Fibroblast of the aortic adventitia (primary cell): ENCODE measurements at regions not wholly inside any gene's neighbourhood (a gene's known extent, or its start where the extent isn't known, plus 50 kb on each side); places are given as distances from the start of the nearest gene placed in this dataset.
A peak's percentile ranks its signal among the peaks of the same experiment; 100 is the strongest.
"Not testable (repeated sequence)": the region's sequence is repeated elsewhere in the genome, so short reads cannot be mapped to it uniquely, and the experiment has no call there.

ENCODE experiments used
- DNase-seq: peaks from one replicate; pipeline ENCODE4 v3.0.0-alpha.2; 2010; ENCODE audit warnings: low read depth
- H3K4me3 ChIP-seq: 2 replicates; pipeline ENCODE4 v1.5.1; 2011; ENCODE audit warnings: low read depth, mild to moderate bottlenecking, control low read depth, low read length, moderate library complexity
- TF ChIP-seq, protein P1 (sequence below): IDR thresholded peaks from 2 replicates; pipeline ENCODE4 v1.5.1; 2011; ENCODE audit warnings: mild to moderate bottlenecking, low read length, control low read depth, inconsistent platforms; ENCODE audit not compliant: insufficient read depth

DNA sequence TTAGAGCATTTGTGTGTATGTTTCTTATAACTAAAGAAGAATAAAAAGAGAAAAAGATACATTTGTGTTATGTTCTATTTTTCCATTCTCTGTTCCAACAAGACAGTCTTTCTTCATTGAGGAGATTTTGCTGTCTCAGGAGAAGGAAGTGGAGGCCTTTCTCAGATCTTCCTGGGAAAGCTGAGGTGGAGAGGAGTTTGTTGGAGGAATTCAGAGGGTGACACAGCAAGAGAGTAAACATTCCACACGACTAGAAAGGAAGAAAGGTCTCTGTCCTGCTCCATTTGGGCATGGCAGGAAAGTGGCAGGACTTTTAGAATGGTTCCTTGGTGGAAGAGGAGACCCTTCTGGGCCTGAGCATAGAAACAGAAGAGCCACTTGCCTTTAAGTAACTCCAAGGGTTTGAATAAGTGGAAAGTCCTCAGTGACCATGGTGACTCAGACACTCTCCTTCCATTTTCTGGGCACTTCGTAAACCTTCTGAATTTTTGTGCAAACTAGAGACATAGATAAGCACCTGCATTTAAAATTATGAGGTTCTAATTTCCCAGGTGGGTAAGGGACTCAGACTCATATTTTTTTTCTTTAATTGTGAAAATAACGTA, 52.3 kb upstream of the COL5A2 start:
- DNase-seq, result no peak
- TF ChIP-seq, protein P1, sequence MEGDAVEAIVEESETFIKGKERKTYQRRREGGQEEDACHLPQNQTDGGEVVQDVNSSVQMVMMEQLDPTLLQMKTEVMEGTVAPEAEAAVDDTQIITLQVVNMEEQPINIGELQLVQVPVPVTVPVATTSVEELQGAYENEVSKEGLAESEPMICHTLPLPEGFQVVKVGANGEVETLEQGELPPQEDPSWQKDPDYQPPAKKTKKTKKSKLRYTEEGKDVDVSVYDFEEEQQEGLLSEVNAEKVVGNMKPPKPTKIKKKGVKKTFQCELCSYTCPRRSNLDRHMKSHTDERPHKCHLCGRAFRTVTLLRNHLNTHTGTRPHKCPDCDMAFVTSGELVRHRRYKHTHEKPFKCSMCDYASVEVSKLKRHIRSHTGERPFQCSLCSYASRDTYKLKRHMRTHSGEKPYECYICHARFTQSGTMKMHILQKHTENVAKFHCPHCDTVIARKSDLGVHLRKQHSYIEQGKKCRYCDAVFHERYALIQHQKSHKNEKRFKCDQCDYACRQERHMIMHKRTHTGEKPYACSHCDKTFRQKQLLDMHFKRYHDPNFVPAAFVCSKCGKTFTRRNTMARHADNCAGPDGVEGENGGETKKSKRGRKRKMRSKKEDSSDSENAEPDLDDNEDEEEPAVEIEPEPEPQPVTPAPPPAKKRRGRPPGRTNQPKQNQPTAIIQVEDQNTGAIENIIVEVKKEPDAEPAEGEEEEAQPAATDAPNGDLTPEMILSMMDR, result no peak
- no peak overlapping the region for H3K4me3 ChIP-seq

DNA sequence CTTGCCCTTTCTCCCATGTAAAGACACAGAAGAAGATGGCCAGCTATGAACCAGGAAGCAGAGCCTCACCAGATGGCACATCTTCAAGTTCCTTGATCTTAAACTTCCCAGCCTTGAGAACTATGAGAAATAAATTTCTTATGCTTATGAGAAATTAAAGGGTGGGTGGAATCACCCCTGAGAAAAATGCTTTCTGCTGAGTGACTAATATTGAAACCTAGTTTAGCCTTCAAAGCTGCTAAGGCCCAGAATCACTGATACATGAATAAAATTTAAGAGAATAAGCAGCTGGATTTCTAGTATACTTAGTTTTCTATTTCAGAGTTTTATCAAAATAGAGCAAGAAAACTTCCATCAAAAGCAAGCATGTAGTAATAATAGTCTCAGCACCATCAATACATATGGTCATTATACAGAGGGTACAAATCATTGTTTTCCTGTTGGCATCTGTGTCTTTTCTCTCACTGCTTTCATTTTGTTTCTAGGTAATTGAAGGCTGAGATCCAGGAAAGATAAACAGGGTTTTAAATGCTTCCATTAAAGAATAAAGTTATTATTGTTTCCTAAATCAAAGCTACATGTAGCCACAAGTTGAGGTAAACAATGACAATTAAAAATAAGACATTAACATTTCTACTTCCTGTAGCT, 53.3 kb upstream of the COL5A2 start:
- TF ChIP-seq, protein P1, result no peak
- no peak overlapping the region for H3K4me3 ChIP-seq
- no peak for DNase-seq

DNA sequence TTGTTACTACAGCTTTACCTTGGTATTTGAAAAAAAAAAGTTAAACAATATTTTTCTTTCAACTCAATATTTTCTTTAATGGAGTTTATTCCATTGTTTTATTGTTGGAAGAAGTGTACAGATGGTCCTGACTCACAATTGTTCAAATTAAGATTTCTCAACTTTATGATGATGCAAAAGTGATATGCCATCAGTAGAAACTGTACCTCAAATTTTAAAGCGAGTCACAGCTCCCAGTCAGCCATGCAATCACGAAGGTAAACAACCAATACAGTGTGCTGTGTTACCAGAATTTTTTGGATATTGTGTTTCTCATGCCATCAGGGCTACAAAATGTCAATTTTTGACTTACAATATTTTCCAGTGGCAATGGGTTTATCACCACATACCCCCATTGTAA, 54.0 kb upstream of the COL5A2 start:
- TF ChIP-seq, protein P1, result no peak
- peak; percentile 66 for DNase-seq
- no peak overlapping the region for H3K4me3 ChIP-seq

DNA sequence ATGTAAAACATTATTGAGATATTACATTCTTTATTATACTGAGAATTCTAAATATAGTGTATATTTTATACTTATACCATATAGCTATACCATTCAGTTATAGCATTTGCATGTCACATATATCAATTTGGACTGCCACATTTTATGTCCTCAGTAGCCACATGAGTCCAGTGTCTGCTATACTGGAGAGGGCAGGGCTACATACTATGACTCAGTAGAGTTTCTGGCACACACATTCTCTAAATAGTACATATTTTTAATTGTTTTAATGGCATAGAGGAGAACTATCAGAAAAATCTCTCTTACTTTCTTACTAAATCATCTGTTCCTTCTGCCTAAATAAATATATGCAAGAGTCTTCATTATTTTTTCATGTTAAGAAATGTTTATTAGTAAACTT, 55.4 kb upstream of the COL5A2 start:
- TF ChIP-seq, protein P1, result no peak
- H3K4me3 ChIP-seq, result no peak overlapping the region
- DNase-seq, result no peak

DNA sequence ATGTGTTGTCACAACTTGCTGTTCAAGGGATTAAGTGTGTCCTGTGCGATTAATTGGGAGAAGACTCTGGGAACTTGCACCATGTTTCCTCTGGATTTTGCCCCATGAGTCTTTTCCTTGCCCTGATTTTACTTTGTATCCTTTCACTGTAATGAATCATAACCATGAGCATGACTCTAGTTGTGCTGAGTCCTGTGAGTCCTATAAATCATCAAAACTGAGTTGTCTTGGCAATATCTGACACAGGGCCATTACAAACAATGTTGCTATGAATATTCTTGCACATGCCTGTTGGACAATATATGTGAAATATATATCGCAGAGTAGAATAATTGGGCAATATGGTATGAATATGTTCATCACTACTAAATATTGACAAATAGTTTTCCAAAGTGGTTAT, 56.5 kb upstream of the COL5A2 start:
- peak; percentile 62 for DNase-seq
- no peak overlapping the region for H3K4me3 ChIP-seq
- TF ChIP-seq, protein P1, result no peak

DNA sequence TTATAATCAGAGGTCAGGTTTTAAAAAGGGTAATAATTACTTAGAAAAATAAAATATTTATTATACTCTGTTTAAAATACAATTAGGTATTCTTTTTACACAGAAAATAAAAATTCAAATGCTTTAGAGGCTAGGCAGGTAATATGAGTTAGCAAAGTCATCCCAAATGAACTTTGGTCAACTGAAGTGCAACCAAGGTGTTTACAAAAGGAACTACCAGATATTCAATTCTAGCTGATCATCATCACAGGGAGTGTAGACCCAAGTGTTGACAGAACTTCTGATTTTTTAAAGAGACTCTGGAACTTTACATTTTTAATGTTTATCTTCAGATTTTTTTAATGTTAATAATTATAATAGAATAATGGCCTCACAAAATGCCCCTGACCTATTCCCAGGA, 59.3 kb upstream of the COL5A2 start:
- H3K4me3 ChIP-seq, result no peak overlapping the region
- no peak for DNase-seq
- TF ChIP-seq, protein P1, result no peak

DNA sequence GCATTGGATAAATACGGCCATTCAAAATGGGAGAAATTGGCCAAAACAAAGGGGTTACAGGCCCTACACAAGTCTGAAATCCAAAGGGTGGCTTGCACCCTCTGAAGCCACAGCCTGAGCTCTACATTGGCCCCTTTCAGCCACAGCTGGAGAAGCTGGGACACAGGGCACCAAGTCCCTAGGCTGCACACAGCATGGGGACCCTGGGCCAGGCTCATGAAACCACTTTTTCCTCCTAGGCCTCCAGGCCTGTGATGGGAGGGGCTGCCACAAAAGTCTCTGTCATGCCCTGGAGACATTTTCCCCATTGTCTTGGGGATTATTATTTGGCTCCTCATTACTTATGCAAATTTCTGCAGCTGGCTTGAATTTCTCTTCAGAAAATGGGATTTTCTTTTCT, 64.3 kb upstream of the COL5A2 start:
- DNase-seq, H3K4me3 ChIP-seq: not testable (repeated sequence)
